ENCODE measurements at regions not wholly inside any gene's neighbourhood (a gene's known extent, or its start where the extent isn't known, plus 50 kb on each side); places are given as distances from the start of the nearest gene placed in this dataset.

DNA sequence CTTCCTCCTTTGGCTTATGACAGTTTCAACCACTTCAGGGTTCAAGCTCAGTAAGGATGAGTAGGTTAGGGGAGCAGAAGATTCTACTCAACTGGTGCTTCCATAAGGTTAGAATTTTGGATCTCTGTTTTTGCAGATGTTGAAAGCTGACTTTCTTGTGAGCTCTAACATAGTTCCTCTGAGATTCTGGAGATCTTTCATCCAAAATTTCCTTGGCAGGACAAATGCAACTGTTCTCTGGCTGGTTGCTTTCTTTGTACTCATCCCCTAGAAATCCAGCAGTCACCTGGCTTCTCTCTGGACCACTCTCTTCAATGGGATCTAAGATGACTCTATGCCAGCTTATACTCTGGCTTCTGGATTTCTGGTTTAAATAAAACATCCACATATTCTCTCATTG lies 189.6 kb downstream of the ESM1 start:
- H3K4me1 Mint-ChIP-seq = peaks cover 7% of the 10 kb centered on the region
- Histone ChIP-seq H3K27me3 (ENCODE audit: control insufficient read depth in 2 of 2, insufficient read depth in 2 of 2, low read length in 2 of 2) (no peaks in the 10 kb centered on the region), H3K9me3 (replicated peaks in 1 of 2; ENCODE audit: control insufficient read depth in 1 of 2, insufficient read depth in 1 of 2, low read length in 2 of 2) (no peaks in the 10 kb centered on the region), H2AFZ (ENCODE audit: insufficient read depth, low read depth, low read length, poor library complexity, severe bottlenecking) (no peak overlapping the region), H3K36me3 (replicated peaks in 1 of 2; ENCODE audit: control insufficient read depth in 1 of 2, insufficient read depth in 2 of 2, low read length in 2 of 2) (no peaks in the 10 kb centered on the region), H3K79me2 (ENCODE audit: insufficient read depth, low read length) (no peaks in the 10 kb centered on the region), H3K4me3 (replicated peaks in 1 of 3; ENCODE audit: low read depth in 2 of 3, low read length in 3 of 3) (no peak overlapping the region), H3K4me2 (replicated peaks; ENCODE audit: extremely low read depth, low read length, poor library complexity, severe bottlenecking) (no peak overlapping the region), H4K20me1 (ENCODE audit: insufficient read depth, low read length) (no peaks in the 10 kb centered on the region), H3K4me1 (ENCODE audit: control insufficient read depth in 1 of 2, insufficient read depth in 2 of 2, low read length in 2 of 2) (peaks cover 0 to 4% of the 10 kb centered on the region in 2 donors), H3K27ac (ENCODE audit: low read depth in 1 of 2, low read length in 2 of 2) (no peak overlapping the region), H3K9ac (ENCODE audit: insufficient read depth, low read length, poor library complexity, severe bottlenecking) (no peak overlapping the region)
- intact Hi-C loops (cut with micrococcal nuclease) = no loop called here
- H3K27me3 Mint-ChIP-seq (ENCODE audit: low read depth in 3 of 3) = no peaks in the 10 kb centered on the region
- H3K36me3 Mint-ChIP-seq = no peaks in the 10 kb centered on the region
- DNase-seq = no peak
- no peak overlapping the region for H3K27ac Mint-ChIP-seq
- H3K4me3 Mint-ChIP-seq = no peak overlapping the region
- H3K9me3 Mint-ChIP-seq = peaks cover 0 to 3% (median 0%) of the 10 kb centered on the region in 7 donors
- no peak for TF ChIP-seq CTCF (IDR thresholded peaks at IDR 0.05)

GRCh38 chr5:54795284-54795683 lies 190.1 kb downstream of the ESM1 start:
- TF ChIP-seq CTCF (IDR thresholded peaks at IDR 0.05) = no peak
- Histone ChIP-seq H3K36me3 (replicated peaks in 1 of 2; ENCODE audit: control insufficient read depth in 1 of 2, insufficient read depth in 2 of 2, low read length in 2 of 2) (no peaks in the 10 kb centered on the region), H3K27me3 (ENCODE audit: control insufficient read depth in 2 of 2, insufficient read depth in 2 of 2, low read length in 2 of 2) (no peaks in the 10 kb centered on the region), H3K9ac (ENCODE audit: insufficient read depth, low read length, poor library complexity, severe bottlenecking) (no peak overlapping the region), H3K4me2 (replicated peaks; ENCODE audit: extremely low read depth, low read length, poor library complexity, severe bottlenecking) (no peak overlapping the region), H2AFZ (ENCODE audit: insufficient read depth, low read depth, low read length, poor library complexity, severe bottlenecking) (no peak overlapping the region), H3K9me3 (replicated peaks in 1 of 2; ENCODE audit: control insufficient read depth in 1 of 2, insufficient read depth in 1 of 2, low read length in 2 of 2) (no peaks in the 10 kb centered on the region), H3K4me3 (replicated peaks in 1 of 3; ENCODE audit: low read depth in 2 of 3, low read length in 3 of 3) (no peak overlapping the region), H3K79me2 (ENCODE audit: insufficient read depth, low read length) (no peaks in the 10 kb centered on the region), H3K4me1 (ENCODE audit: control insufficient read depth in 1 of 2, insufficient read depth in 2 of 2, low read length in 2 of 2) (peaks cover 0 to 4% of the 10 kb centered on the region in 2 donors), H3K27ac (ENCODE audit: low read depth in 1 of 2, low read length in 2 of 2) (no peak overlapping the region), H4K20me1 (ENCODE audit: insufficient read depth, low read length) (no peaks in the 10 kb centered on the region)
- Mint-ChIP-seq H3K36me3 (peaks cover 0 to 4% of the 10 kb centered on the region in 2 donors), H3K27ac (no peak overlapping the region), H3K4me3 (no peak overlapping the region), H3K9me3 (peaks cover 0 to 5% (median 2%) of the 10 kb centered on the region in 7 donors), H3K4me1 (peaks cover 7% of the 10 kb centered on the region), H3K27me3 (ENCODE audit: low read depth in 3 of 3) (no peaks in the 10 kb centered on the region)
- intact Hi-C loops (cut with micrococcal nuclease) = no loop called here
- DNase-seq = no peak
